GM12874 (cell line): ENCODE measurements at regions not wholly inside any gene's neighbourhood (a gene's known extent, or its start where the extent isn't known, plus 50 kb on each side); places are given as distances from the start of the nearest gene placed in this dataset.

ENCODE experiments used
- CTCF ChIP-seq: IDR thresholded peaks from 2 replicates; pipeline ENCODE4 v1.5.1; 2011; ENCODE audit warnings: low read depth, mild to moderate bottlenecking, control low read depth, low read length, moderate library complexity; ENCODE audit not compliant: insufficient read depth

- no peak for TF ChIP-seq CTCF
These were observed 343.8 kb downstream of the KCNRG start for GRCh38 chr13:50359041-50359367.

DNA sequence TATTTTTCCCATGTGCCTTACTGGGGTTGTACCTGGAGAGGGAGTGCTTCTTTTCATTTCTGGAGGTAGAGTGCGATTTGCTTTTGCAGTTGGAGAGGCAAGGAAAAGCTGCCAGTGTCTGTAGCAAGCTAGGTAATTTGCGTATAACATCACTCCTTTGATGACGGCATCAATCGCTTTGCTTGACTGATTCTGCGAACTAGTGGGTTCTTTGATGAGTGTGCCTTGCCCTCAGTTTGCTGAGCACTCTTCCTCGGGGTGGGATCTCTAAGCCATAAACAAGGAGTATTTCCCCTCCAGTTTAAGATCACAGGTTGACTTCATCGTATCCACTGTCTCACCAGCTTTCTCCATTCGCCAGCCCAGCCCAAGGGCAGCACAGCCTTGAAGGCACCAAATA is 344.5 kb downstream of the KCNRG start:
- no peak for TF ChIP-seq CTCF

DNA sequence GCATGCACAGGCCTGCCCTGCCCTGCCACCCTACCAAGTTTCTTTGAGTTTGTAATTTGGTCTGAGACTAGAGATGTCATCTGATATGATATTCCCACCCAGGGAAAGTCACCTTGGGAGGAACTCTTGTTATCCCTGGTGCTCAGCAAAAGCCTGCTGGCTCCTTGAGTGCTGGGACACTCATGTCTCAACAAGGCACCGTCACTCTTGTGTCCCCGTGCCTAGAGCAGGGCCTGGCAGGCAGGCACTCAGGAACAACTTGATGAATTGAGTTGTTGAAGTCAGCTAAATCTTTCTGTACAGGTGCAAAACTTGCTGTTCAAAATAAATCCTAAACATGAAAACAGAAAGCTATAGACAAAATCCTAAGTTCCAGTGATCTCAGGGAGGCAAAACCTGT is 345.4 kb downstream of the KCNRG start:
- no peak for TF ChIP-seq CTCF

GRCh38 chr13:50361282-50361681 is 346.0 kb downstream of the KCNRG start:
- no peak for TF ChIP-seq CTCF

DNA sequence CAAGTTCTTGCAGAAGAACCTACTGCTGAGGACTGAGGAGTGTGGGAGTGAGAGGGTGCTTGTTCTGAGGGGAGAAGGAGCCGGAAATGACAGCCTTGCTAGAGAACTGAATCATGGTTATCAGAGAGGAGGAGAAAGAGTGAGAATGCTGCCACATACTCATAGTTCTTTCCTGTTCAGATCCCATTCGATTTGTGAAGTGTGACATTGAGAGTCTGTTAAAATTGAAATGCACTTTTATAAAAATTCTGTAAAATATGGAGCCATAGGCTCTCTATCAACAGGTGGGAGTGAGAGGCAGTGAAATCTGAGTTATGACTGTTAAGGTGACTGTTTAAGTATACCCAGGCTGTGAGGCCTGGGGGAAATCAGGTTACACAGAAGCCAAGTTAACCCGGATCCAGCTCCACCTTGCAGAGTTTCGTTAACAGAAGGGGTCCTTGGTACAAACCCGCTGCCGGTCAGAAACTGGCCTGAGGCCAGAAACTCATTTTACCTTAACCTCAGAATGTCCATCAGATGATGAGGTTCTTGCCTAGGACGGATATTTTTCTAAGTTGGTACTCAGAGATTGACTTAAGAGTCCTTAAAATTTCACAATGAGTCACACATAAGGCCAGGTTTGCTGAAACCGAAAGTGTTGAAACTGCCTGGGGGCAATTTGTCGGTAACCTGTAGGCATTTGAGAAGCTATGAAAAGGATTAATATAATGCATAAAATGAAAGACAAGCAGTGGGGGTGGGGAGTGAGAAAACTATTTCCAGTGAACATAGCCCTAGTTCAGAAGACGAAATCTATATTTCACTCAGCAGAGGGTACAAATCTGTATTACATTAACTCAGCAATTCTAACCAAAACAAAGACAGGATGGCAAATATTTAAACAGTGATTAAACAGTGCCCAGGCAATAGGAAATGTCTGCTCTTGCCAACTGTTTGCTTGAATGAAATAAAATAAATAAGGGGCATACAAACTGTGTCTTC is 350.5 kb downstream of the KCNRG start:
- no peak for TF ChIP-seq CTCF

DNA sequence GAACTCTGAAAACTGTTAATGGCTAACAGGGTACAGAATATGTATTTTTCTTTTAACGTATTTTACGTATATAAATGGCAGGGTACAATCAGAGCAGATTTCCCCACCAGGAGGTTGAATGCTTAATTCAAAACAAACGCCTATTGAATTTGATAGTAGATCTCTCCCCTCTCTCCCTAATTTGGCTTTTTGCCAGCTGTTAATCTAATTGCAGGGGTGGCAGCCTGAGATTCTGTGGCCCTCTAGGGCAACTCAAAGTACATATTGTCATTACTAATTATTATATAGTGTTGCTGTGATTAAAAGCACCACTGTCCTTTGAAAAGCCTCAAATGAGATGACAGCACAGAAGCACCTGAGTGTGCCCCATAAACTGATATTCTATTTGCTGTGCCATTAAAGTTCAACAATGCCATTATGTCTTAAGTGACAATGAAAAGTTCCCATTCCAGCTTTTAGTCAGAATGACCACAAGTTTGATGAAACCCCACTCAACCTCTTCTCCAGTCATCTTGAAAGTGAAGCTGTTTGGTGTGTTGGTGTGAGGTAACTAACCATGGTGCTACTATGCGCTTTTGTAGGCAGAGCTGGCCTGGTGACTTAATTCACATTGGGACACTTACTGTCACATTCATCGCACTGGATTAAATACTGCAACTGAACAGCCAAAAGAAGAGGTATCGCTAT is 351.4 kb downstream of the KCNRG start:
- no peak for TF ChIP-seq CTCF

GRCh38 chr13:50369646-50370045 is 354.4 kb downstream of the KCNRG start:
- TF ChIP-seq CTCF, result no peak
